ENCODE measurements at regions not wholly inside any gene's neighbourhood (a gene's known extent, or its start where the extent isn't known, plus 50 kb on each side); places are given as distances from the start of the nearest gene placed in this dataset.
A peak's percentile ranks its signal among the peaks of the same experiment; 100 is the strongest.

- intact Hi-C loops (cut with micrococcal nuclease): no loop called here
These were observed 138.8 kb upstream of the UNC5B start for GRCh38 chr10:71073451-71074175.

DNA sequence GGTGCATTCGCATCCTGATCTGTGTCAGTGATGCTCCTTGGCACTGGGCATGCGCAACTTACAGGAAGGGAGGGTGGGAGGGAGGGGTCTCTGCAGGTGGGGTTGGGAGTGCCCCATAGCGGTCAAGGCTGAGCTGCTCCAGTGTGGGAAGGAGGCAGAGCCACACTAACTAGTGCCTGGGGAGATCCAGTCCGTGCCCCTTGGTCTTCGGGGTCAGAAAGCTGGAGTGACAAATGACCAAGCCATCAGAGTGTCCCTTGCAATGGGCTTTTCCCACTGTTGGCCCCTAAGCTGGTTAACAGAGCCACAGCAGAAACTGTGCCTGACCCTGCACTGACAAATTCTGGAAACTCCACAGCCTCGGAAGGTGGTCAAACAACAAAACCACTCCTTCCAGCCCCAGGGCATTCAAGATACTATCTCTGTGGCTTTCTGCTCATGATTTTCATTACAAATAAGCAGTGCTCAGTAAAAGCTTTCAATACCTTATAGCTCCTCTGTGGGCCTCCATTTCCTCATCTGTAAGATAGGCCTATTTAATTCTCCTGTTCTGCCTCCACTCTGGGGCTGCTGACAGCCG lies 138.1 kb upstream of the UNC5B start:
- no peak for TF ChIP-seq CTCF (IDR thresholded peaks at IDR 0.05)
- no peak overlapping the region for H3K4me3 Mint-ChIP-seq
- no peak overlapping the region for H3K27ac Mint-ChIP-seq
- no peaks in the 10 kb centered on the region for H3K36me3 Mint-ChIP-seq (ENCODE audit: low read depth)
- ATAC-seq (ENCODE audit: low read depth) (no peak), DNase-seq (no peak)
- H3K27me3 Mint-ChIP-seq: no peaks in the 10 kb centered on the region
- no peaks in the 10 kb centered on the region for H3K9me3 Mint-ChIP-seq
- intact Hi-C loops (cut with micrococcal nuclease): no loop called here
- POLR2A ChIA-PET: no interaction called here
- no peaks in the 10 kb centered on the region for H3K4me1 Mint-ChIP-seq
- CTCF ChIA-PET: no interaction called here

More at GRCh38 chr10:71073451-71074175, 138.8 kb upstream of the UNC5B start:
- ChIA-PET POLR2A (no interaction called here), CTCF (no interaction called here)
- Mint-ChIP-seq H3K9me3 (no peaks in the 10 kb centered on the region), H3K4me1 (no peaks in the 10 kb centered on the region), H3K27ac (no peak overlapping the region), H3K36me3 (ENCODE audit: low read depth) (no peaks in the 10 kb centered on the region), H3K27me3 (no peaks in the 10 kb centered on the region), H3K4me3 (no peak overlapping the region)
- TF ChIP-seq CTCF (IDR thresholded peaks at IDR 0.05): no peak
- ATAC-seq (ENCODE audit: low read depth): no peak
- no peak for DNase-seq

DNA sequence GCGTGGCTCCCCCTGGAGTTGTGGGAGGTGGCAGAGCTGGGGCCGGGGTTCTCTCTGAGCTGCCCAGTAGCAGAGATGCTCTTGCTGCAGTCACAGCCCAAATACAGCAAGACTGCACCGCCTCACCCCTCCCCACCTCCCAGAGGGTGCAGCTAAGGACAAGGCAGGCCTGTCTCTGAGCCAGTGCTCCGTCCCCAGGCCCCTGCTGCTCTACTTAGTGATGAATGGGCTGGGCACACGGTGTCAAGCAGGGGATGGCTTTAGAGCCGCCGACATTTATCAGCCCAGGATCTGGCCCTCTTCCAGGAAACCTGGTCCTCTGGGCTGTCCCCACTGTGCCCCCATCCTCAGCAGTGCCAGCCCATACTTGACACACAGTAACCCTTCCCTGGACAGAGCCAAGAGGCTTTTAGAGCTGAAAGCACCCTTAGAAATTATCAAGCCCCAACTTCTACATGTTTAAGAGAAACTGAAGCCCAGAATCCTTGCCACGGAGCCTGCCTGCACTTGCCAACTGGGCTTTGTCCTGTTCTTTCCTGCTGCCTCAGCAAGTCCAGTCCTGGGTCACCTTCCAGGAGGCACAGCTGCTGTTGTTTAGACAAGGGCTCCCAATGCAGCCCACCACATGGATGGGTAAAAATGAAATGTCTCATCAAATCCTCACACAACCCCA lies 137.1 kb upstream of the UNC5B start:
- CTCF ChIA-PET: no interaction called here

GRCh38 chr10:71075759-71076472 lies 136.5 kb upstream of the UNC5B start:
- ATAC-seq (ENCODE audit: low read depth): no peak
- intact Hi-C loops (cut with micrococcal nuclease): no loop called here
- TF ChIP-seq CTCF (IDR thresholded peaks at IDR 0.05): no peak
- ChIA-PET CTCF (no interaction called here), POLR2A (no interaction called here)
- DNase-seq: peak; percentile 8
- Mint-ChIP-seq H3K4me3 (no peak overlapping the region), H3K27me3 (no peaks in the 10 kb centered on the region), H3K9me3 (no peaks in the 10 kb centered on the region), H3K4me1 (no peaks in the 10 kb centered on the region), H3K27ac (no peak overlapping the region), H3K36me3 (ENCODE audit: low read depth) (no peaks in the 10 kb centered on the region)

More for the DNA sequence above, 137.1 kb upstream of the UNC5B start:
- H3K27me3 Mint-ChIP-seq: no peaks in the 10 kb centered on the region
- no peaks in the 10 kb centered on the region for H3K9me3 Mint-ChIP-seq
- no peak overlapping the region for H3K27ac Mint-ChIP-seq
- DNase-seq (peak; percentile 4), ATAC-seq (ENCODE audit: low read depth) (no peak)
- no peaks in the 10 kb centered on the region for H3K4me1 Mint-ChIP-seq
- POLR2A ChIA-PET: no interaction called here
- H3K36me3 Mint-ChIP-seq (ENCODE audit: low read depth): no peaks in the 10 kb centered on the region
- no peak overlapping the region for H3K4me3 Mint-ChIP-seq
- TF ChIP-seq CTCF (IDR thresholded peaks at IDR 0.05): no peak
- intact Hi-C loops (cut with micrococcal nuclease): no loop called here
